AG10803 (cell line): ENCODE measurements at regions not wholly inside any gene's neighbourhood (a gene's known extent, or its start where the extent isn't known, plus 50 kb on each side); places are given as distances from the start of the nearest gene placed in this dataset.
"Not testable (repeated sequence)": the region's sequence is repeated elsewhere in the genome, so short reads cannot be mapped to it uniquely, and the experiment has no call there.

Experiments
- DNase-seq: peaks from one replicate; pipeline ENCODE4 v3.0.0; 2010; ENCODE audit warnings: low read depth
- H3K4me3 ChIP-seq: 2 replicates; pipeline ENCODE4 v1.5.1; 2011; ENCODE audit warnings: mild to moderate bottlenecking, low read length, control low read depth
- TF ChIP-seq, protein P1 (sequence below): conservative IDR thresholded peaks from 2 replicates; pipeline ENCODE4 v1.5.1; 2011; ENCODE audit warnings: mild to moderate bottlenecking, low read length, control low read depth, inconsistent platforms

DNA sequence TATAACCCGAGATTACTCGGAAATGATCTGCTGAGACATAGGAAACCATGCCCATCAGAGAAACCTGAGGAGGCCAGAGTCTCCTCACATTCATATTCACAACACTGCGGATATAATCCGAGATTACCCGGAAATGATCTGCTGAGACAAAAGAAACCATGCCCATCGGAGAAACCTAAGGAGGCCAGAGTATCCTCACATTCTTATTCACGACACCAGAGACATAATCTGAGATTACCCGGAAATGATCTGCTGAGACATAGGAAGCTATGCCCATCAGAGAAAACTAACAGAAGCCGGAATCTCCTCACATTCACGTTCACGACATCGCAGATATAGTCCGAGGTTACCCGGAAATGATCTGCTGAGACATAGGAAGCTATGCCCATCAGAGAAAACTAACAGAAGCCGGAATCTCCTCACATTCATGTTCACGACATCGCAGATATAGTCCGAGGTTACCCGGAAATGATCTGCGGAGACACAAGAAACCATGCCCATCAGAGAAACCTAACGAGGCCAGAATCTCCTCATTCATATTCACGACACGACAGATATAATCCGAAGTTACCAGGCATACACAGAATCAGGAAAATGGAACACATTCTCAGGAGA lies 422.3 kb upstream of the AKR1E2 start:
- no peak overlapping the region for H3K4me3 ChIP-seq
- TF ChIP-seq, protein P1, sequence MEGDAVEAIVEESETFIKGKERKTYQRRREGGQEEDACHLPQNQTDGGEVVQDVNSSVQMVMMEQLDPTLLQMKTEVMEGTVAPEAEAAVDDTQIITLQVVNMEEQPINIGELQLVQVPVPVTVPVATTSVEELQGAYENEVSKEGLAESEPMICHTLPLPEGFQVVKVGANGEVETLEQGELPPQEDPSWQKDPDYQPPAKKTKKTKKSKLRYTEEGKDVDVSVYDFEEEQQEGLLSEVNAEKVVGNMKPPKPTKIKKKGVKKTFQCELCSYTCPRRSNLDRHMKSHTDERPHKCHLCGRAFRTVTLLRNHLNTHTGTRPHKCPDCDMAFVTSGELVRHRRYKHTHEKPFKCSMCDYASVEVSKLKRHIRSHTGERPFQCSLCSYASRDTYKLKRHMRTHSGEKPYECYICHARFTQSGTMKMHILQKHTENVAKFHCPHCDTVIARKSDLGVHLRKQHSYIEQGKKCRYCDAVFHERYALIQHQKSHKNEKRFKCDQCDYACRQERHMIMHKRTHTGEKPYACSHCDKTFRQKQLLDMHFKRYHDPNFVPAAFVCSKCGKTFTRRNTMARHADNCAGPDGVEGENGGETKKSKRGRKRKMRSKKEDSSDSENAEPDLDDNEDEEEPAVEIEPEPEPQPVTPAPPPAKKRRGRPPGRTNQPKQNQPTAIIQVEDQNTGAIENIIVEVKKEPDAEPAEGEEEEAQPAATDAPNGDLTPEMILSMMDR: no peak
- no peak for DNase-seq

DNA sequence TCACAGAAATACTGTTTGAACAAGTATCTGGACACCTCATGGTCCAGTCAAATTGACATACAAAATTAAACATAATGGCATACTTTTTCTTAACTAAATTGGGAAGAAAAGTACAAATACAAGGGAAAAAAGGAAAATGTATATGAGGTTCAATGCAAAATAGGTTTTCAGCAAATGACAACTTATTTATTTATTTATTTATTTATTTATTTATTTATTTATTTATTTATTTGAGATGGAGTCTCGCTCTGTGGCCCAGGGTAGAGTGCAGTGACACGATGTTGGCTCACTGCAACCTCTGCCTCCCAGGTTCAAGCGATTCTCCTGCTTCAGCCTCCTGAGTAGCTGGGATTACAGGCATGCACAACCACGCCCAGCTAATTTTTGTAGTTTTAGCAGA lies 424.9 kb upstream of the AKR1E2 start:
- not testable (repeated sequence) for DNase-seq, H3K4me3 ChIP-seq

DNA sequence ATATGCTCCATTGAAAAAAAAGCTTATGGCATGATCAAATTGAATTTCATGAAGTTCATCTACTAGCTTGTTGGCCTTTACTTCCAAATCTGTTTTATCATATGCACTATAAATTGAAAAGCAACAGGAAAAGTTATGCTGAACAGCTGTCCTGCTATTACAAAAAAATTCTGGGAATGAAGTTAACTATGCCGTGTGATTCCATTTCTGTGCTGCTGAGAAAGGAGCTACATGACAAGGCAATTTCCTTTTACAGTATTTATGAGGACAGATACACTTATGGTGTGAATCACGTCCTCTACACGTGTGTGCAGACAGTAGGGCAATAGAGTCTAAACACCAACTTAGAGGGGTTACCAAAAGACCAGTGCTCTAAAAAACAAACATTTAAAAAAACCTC lies 426.5 kb upstream of the AKR1E2 start:
- TF ChIP-seq, protein P1: no peak
- no peak overlapping the region for H3K4me3 ChIP-seq
- DNase-seq: peak; percentile 76

DNA sequence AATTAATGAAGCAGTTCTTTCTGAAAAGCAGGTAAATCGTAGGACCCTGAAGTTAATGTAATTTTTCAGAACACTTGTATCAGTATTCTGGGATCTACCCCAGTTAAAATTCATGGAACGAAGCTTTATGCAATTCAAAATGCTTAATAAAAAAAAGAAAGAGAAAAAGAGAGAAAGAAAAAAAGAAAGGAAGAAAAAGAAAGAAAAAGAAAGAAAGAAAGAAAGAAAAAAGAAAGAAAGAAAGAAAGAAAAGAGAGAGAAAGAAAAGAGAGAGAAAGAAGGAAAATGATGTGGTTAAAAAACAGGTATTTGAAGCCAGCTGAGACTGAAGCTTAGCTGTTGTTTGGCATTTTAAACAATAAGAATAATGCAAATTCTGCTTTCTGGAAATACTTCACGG lies 427.4 kb upstream of the AKR1E2 start:
- no peak overlapping the region for H3K4me3 ChIP-seq
- DNase-seq: no peak
- TF ChIP-seq, protein P1: no peak

DNA sequence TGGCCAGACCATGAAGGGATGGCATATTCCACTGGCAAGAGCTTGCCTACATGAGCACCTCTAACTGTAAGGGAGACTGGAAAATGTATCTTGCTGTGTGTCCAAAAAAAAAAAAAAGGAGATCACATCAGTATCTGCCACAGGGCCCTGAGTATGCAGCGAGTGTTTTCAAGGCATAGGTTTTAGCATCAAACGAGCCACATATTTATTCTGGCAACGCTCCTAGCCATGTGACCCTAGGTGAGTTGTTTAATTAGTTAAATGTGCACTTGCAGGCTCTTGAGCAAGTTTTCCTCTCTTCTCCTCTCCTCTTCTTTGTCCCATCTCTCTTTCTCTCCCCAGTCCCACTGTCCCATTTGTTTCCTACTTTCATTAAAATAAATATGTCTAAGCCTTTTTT lies 428.7 kb upstream of the AKR1E2 start:
- DNase-seq: no peak
- TF ChIP-seq, protein P1: no peak
- no peak overlapping the region for H3K4me3 ChIP-seq

DNA sequence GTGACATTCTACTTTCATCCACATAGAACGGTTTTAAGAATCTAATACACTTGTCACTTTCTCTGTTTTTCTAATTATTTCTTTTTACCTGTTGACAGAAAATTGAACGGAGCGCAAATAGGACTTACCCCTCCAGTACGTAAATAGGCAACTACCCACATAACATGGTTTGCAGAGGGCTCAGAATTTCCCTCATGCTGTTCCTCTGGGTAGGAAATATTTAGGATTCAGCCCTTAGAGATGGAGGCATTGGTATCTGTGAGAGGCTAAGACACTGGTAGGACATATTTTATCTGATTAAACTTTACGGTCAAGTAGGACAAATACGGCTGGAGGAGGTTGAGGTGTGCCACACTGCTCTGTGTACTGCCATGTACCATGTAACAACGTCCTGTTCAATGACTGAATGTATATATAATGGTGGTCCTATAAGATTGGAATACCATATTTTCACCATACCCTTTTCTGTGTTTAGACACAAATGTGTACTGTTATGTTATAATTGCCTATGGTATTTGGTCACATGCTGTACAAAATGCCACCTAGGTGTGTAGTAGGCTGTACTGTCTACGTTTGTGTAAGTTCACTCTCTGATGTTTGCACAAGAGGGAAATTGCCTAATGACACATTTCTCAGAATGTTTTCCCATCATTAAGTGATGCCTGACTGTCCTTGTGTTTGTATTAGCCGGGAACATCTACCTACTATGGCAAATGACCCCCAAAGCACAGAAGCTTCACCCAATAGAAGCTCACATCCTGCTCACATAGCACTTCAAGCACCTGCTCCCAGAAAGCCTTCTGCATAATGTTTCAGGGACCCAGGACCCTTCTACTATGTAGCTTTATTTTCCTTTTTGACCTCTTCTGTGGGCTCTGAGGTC lies 429.4 kb upstream of the AKR1E2 start:
- no peak for DNase-seq
- TF ChIP-seq, protein P1: no peak
- H3K4me3 ChIP-seq: no peak overlapping the region

DNA sequence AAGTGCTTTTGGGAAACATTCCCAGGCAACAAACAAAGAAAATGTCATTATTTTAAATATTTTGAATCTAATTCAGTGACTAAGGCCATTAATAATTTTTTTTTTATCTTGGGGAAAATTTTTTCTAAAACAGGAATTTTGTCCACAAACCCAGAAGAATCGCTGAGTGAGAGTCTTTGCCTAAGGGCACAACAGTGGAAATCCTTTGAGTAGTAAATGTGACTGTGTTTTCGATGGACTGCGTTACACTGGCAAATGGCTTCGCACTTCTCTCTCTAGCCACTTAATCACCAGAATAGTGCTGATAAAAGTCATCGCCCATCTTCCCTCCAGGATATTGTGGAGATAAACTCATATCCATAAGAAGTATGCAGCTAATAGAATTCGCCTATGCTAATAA lies 430.3 kb upstream of the AKR1E2 start:
- no peak overlapping the region for H3K4me3 ChIP-seq
- DNase-seq: no peak
- TF ChIP-seq, protein P1: no peak

DNA sequence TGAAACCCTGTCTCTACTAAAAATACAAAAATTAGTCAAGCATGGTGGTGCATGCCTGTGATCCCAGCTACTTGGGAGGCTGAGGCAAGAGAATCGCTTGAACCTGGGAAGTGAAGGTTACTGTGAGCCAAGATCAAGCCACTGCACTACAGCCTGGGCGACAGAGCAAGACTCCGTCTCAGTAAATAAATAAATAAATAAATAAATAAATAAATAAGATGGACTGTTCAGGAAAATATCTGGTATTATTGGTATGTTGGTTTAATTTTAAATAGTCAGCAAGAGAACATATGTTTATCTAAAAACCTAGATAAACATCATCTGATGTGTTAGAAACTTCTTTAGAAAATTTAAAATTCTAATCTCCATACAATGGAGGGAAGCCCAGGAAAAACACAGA lies 431.6 kb upstream of the AKR1E2 start:
- not testable (repeated sequence) for H3K4me3 ChIP-seq, DNase-seq
